OCI-LY3 (cell line): ENCODE measurements at regions not wholly inside any gene's neighbourhood (a gene's known extent, or its start where the extent isn't known, plus 50 kb on each side); places are given as distances from the start of the nearest gene placed in this dataset.

Experiments used
- EZH2phosphoT487 ChIP-seq: fragments of 200-600 bp; shearing (Covaris generic); IDR thresholded peaks from 2 replicates; pipeline ENCODE4 v1.6.1; 2018; ENCODE audit warnings: antibody characterized with exemption, mixed run types, low read depth
- TF ChIP-seq, protein P1 (sequence below): fragments of 200-600, 300-600 bp; sonication (generic); IDR thresholded peaks from 2 replicates; pipeline ENCODE4 v1.5.1; 2014; ENCODE audit warnings: antibody characterized with exemption, low read length, low read depth

DNA sequence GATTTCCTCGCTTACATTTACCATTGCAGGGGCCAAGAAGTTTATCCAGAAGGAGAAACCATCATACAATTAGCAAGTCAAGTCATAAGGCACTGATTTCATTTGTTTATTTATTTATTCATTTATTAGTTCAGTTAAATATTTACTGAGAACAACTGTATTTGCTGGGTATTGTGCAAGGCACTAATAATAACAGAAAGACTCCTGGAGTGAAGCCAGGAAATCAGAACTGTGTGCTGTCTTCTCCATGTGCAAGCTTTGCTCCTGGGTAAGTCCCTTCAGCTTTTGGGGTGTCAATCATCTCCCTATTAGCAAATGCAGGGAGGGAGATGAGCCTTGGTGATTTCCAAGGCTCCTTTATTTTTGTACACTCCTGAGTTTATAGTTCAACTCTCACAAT lies 341.6 kb upstream of the MEIS1 start:
- TF ChIP-seq, protein P1, sequence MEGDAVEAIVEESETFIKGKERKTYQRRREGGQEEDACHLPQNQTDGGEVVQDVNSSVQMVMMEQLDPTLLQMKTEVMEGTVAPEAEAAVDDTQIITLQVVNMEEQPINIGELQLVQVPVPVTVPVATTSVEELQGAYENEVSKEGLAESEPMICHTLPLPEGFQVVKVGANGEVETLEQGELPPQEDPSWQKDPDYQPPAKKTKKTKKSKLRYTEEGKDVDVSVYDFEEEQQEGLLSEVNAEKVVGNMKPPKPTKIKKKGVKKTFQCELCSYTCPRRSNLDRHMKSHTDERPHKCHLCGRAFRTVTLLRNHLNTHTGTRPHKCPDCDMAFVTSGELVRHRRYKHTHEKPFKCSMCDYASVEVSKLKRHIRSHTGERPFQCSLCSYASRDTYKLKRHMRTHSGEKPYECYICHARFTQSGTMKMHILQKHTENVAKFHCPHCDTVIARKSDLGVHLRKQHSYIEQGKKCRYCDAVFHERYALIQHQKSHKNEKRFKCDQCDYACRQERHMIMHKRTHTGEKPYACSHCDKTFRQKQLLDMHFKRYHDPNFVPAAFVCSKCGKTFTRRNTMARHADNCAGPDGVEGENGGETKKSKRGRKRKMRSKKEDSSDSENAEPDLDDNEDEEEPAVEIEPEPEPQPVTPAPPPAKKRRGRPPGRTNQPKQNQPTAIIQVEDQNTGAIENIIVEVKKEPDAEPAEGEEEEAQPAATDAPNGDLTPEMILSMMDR = no peak
- no peak for TF ChIP-seq EZH2phosphoT487
